K562 (cell line): ENCODE measurements at regions not wholly inside any gene's neighbourhood (a gene's known extent, or its start where the extent isn't known, plus 50 kb on each side); places are given as distances from the start of the nearest gene placed in this dataset.

Experiments
- ATAC-seq: fragments of 200-7000 bp; cut with Tn5 transposase; 3 replicates; pipeline ENCODE4 v1.9.1; 2020; ENCODE audit warnings: moderate library complexity
- BruUV-seq: library from RNA; stranded (reverse); fragments of 400-500 nt; replicated peaks from 2 replicates; lab custom pipeline; 2021; lab: Mats Ljungman, UMichigan
- CTCF ChIA-PET: fragments of 300-600 bp; formaldehyde crosslinking; extraction: SDS; loops from one replicate; lab custom pipeline; 2021; ENCODE audit warnings: low intra/inter-chr PET ratio; lab: Yijun Ruan, JAX
- POLR2A ChIA-PET: fragments of 300-600, 350-650 bp; sonication (Branson Sonifier 250); formaldehyde crosslinking; extraction: SDS; loops from one replicate; lab custom pipeline; 2021; ENCODE audit warnings: antibody characterized with exemption, inconsistent platforms; lab: Yijun Ruan, JAX
- DNase-seq, 4 experiments: peaks; one replicate each; pipeline versions ENCODE4 v3.0.0 to v3.0.0-alpha.2; 2011 to 2018; ENCODE audit warnings: low spot score in 3 of 4, mixed read lengths in 3 of 4; ENCODE audit errors: extremely low read depth in 1 of 4
- FAIRE-seq: peaks from 2 replicates; lab custom pipeline; 2011; peaks lifted over from hg19 to GRCh38; lab: Jason Lieb, UNC
- H2AFZ ChIP-seq: 2 replicates; pipeline ENCODE4 v1.6.0; 2011; ENCODE audit warnings: low read depth, low read length, control low read depth, inconsistent platforms
- H3K27ac ChIP-seq: fragments of 200-600 bp; 3 replicates; pipeline ENCODE4 v1.8.0; 2011; ENCODE audit warnings: low read depth, mild to moderate bottlenecking, control low read depth, inconsistent platforms, low read length, moderate library complexity, mixed read lengths; ENCODE audit errors: extremely low read depth
- H3K27me3 ChIP-seq, 2 experiments: fragments of 300-600 bp in 1 of 2; 2 replicates in 1 of 2; 3 replicates in 1 of 2; pipeline versions ENCODE4 v1.6.0 to v1.8.0; 2011; ENCODE audit warnings: inconsistent platforms in 2 of 2, low read length in 2 of 2, mild to moderate bottlenecking in 1 of 2, mixed read lengths in 1 of 2, moderate library complexity in 1 of 2; ENCODE audit not compliant: control insufficient read depth in 2 of 2, insufficient read depth in 2 of 2
- H3K36me3 ChIP-seq: fragments of 300-600 bp; 3 replicates; pipeline ENCODE4 v1.8.0; 2011; ENCODE audit warnings: mild to moderate bottlenecking, low read length, inconsistent platforms; ENCODE audit not compliant: control insufficient read depth, insufficient read depth
- H3K4me1 ChIP-seq, 2 experiments: fragments of 200-600 bp in 1 of 2; replicated peaks in 1 of 2; 2 replicates in 1 of 2; 3 replicates in 1 of 2; pipeline versions ENCODE4 v1.5.1 to v1.8.0; 2011; ENCODE audit warnings: inconsistent platforms in 2 of 2, low read length in 2 of 2, mild to moderate bottlenecking in 1 of 2, mixed read lengths in 1 of 2, moderate library complexity in 1 of 2; ENCODE audit not compliant: control insufficient read depth in 2 of 2, insufficient read depth in 2 of 2
- H3K4me2 ChIP-seq: 2 replicates; pipeline ENCODE4 v1.6.1; 2011; ENCODE audit warnings: low read length, control low read depth, inconsistent platforms, mixed read lengths; ENCODE audit not compliant: insufficient read depth
- H3K4me3 ChIP-seq: fragments of 200-600 bp; sonication (generic), shearing (Covaris generic); 2 replicates; pipeline ENCODE4 v1.5.1; 2016; ENCODE audit warnings: control low read depth, inconsistent platforms
- H3K79me2 ChIP-seq: fragments of 200-600 bp; 3 replicates; pipeline ENCODE4 v1.8.0; 2011; ENCODE audit warnings: low read length, inconsistent platforms; ENCODE audit not compliant: control insufficient read depth, insufficient read depth
- H3K9ac ChIP-seq, 2 experiments: 2 replicates each; pipeline versions ENCODE4 v1.6.0 to v1.6.1; 2011; ENCODE audit warnings: low read depth in 2 of 2, low read length in 2 of 2, control low read depth in 1 of 2, inconsistent platforms in 1 of 2, mild to moderate bottlenecking in 1 of 2, mixed read lengths in 1 of 2; ENCODE audit not compliant: insufficient read depth in 1 of 2
- H3K9me1 ChIP-seq: one replicate; pipeline ENCODE4 v1.6.0; 2011; ENCODE audit warnings: inconsistent platforms, mild to moderate bottlenecking, low read length, moderate library complexity; ENCODE audit not compliant: control insufficient read depth, insufficient read depth
- H3K9me3 ChIP-seq: replicated peaks from 2 replicates; pipeline ENCODE4 v1.5.1; 2011; ENCODE audit warnings: low read depth, low read length, inconsistent platforms; ENCODE audit not compliant: control insufficient read depth, insufficient read depth
- H4K20me1 ChIP-seq: replicated peaks from 2 replicates; pipeline ENCODE4 v1.6.1; 2011; ENCODE audit warnings: low read length, inconsistent platforms, mixed read lengths; ENCODE audit not compliant: control insufficient read depth, insufficient read depth
- CBX2 ChIP-seq: fragments of 200-600 bp; sonication (generic); IDR thresholded peaks from one replicate; pipeline ENCODE4 v1.6.1; 2012; ENCODE audit warnings: mild to moderate bottlenecking, low read length, inconsistent platforms; ENCODE audit not compliant: insufficient read depth, poor library complexity, severe bottlenecking
- CBX3 ChIP-seq, 2 experiments: IDR thresholded peaks; 1 replicate in 1 of 2; 2 replicates in 1 of 2; pipeline ENCODE4 v1.6.1; 2012; ENCODE audit warnings: inconsistent platforms in 2 of 2, low read length in 2 of 2, borderline replicate concordance in 1 of 2, control low read depth in 1 of 2
- FIP1L1 ChIP-seq: fragments of 200-400 bp; formaldehyde crosslinking; IDR thresholded peaks from 2 replicates; pipeline ENCODE4 v1.6.1; 2018; ENCODE audit warnings: mild to moderate bottlenecking, low read depth, low read length; ENCODE audit not compliant: poor library complexity, severe bottlenecking
- MTF1 ChIP-seq: fragments of 250-450 bp; sonication (Bioruptor Pico); IDR thresholded peaks from 2 replicates; pipeline ENCODE4 v1.9.0; 2021; ENCODE audit warnings: moderate library complexity, mild to moderate bottlenecking, inconsistent platforms, borderline replicate concordance
- ZFX ChIP-seq: sonication (generic); formaldehyde crosslinking; IDR thresholded peaks from 2 replicates; pipeline ENCODE4 v1.8.0; 2022; ENCODE audit warnings: mild to moderate bottlenecking, missing genetic modification reagents, moderate library complexity
- ZNF23 ChIP-seq: fragments of 250-450 bp; sonication (Bioruptor Pico); IDR thresholded peaks from 2 replicates; pipeline ENCODE4 v1.4.0; 2020; ENCODE audit warnings: mild to moderate bottlenecking
- ZNF324 ChIP-seq: fragments of 250-450 bp; sonication (Bioruptor Pico); IDR thresholded peaks from 2 replicates; pipeline ENCODE4 v1.4.0; 2020; ENCODE audit warnings: mild to moderate bottlenecking
- WGBS: fragments of 100-300 bp; shearing (Covaris generic); methylation state at CpG from one replicate; pipeline ENCODE4 v1.1.6; 2016; ENCODE audit warnings: low coverage, mixed read lengths; ENCODE audit not compliant: insufficient coverage; ENCODE audit errors: missing lambda C conversion rate; 5-methylcytosine and 5-hydroxymethylcytosine counted together
- in situ Hi-C: fragments of 300-500 bp; cut with MboI; formaldehyde crosslinking; loops from 4 replicates; pipeline ENCODE4 v1.15.0; 2018; ENCODE audit warnings: inconsistent platforms, mixed read lengths
- intact Hi-C: fragments of 100-400 bp; cut with micrococcal nuclease; formaldehyde crosslinking; loops from 2 replicates; pipeline ENCODE4 v1.14.2; 2022
- TF ChIP-seq, protein P1 (sequence below): sonication (generic); formaldehyde crosslinking; IDR thresholded peaks from 2 replicates; pipeline ENCODE4 v1.9.0; 2022; ENCODE audit warnings: mild to moderate bottlenecking, missing genetic modification reagents

DNA sequence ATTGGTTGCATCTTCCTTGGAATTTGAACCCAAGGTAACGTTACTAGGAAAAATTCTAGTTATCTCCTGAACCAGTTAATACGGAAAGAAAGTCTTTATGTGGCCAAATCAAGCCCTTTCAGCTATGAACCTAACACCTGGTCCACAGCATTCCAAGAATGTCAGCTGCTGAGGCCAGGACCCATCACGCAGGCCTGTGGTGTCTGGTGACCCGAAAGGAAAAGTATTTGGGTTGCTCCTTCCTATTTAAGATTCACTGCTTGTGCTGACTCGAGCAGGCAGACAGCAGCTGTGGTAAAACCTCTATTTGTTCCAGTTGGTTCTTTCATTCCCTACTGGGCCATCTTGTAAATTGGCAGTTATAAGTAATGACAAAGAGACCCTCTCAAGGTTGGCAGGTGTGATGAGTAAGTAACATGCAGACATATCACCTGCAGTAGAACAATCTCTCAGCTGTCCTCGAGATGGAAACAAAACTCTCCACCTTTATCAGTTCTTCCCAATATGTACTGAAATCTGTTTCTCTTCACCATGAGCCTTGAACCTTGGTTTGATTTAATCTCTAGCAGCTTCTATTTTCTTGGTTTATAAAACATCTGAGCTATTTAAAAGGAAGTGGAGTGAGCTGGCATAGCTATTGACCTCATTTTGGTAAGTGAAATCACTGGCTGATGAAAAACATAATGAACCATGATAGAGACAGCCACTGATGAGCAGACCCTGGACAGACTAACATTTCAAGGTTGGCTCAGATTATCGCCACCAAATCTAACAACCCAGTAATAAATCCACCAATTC, 182.1 kb upstream of the SMIM31 start:
- 0% methylated on average over 6 of the region's 7 CpGs for WGBS
- H3K27me3 ChIP-seq, result no peaks in the 10 kb centered on the region
- no peaks in the 10 kb centered on the region for H3K36me3 ChIP-seq
- no peak for DNase-seq
- H2AFZ ChIP-seq, result no peak overlapping the region
- H3K27ac ChIP-seq, result no peak overlapping the region
- TF ChIP-seq, protein P1, sequence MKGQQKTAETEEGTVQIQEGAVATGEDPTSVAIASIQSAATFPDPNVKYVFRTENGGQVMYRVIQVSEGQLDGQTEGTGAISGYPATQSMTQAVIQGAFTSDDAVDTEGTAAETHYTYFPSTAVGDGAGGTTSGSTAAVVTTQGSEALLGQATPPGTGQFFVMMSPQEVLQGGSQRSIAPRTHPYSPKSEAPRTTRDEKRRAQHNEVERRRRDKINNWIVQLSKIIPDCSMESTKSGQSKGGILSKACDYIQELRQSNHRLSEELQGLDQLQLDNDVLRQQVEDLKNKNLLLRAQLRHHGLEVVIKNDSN, result no peak
- no peak for TF ChIP-seq ZNF23 (CRISPR knock-in tag)
- no peak for TF ChIP-seq ZFX (CRISPR knock-in tag)
- TF ChIP-seq CBX2, result no peak
- no peak for TF ChIP-seq CBX3 (IDR thresholded peaks at IDR 0.05; ENCODE audit: borderline replicate concordance in 1 of 2, low read length in 2 of 2)
- no peak for TF ChIP-seq ZNF324 (CRISPR knock-in tag)
- TF ChIP-seq MTF1 (CRISPR knock-in tag), result no peak
- TF ChIP-seq FIP1L1, result no peak
- TF ChIP-seq, all 486 proteins: peak for 0
- Histone ChIP-seq H3K4me1 (no peaks in the 10 kb centered on the region), H3K4me2 (no peak overlapping the region), H3K9ac (no peak overlapping the region), H3K9me1 (no peaks in the 10 kb centered on the region), H3K79me2 (no peaks in the 10 kb centered on the region), H3K4me3 (no peak overlapping the region), H4K20me1 (no peaks in the 10 kb centered on the region), H3K9me3 (no peaks in the 10 kb centered on the region; the same call in 1 of the 2 replicates)
- in situ Hi-C loops, result no loop called here
- FAIRE-seq (no peak), ATAC-seq (no peak)
- CTCF ChIA-PET, result no interaction called here
- no TSS peak for BruUV-seq
- intact Hi-C loops, result no loop called here
- POLR2A ChIA-PET, result no interaction called here
